ENCODE measurements at regions not wholly inside any gene's neighbourhood (a gene's known extent, or its start where the extent isn't known, plus 50 kb on each side); places are given as distances from the start of the nearest gene placed in this dataset.

GRCh38 chr2:215854008-215854407 lies 159.3 kb downstream of the MREG start:
- TF ChIP-seq POLR2AphosphoS5 (IDR thresholded peaks at IDR 0.05) (no peak), TAF1 (IDR thresholded peaks at IDR 0.05; ENCODE audit: low read depth) (no peak), RAD21 (conservative IDR thresholded peaks at IDR 0.05) (no peak), EP300 (conservative IDR thresholded peaks at IDR 0.05; ENCODE audit: poor library complexity, severe bottlenecking) (no peak)
- TF ChIP-seq, protein P1, sequence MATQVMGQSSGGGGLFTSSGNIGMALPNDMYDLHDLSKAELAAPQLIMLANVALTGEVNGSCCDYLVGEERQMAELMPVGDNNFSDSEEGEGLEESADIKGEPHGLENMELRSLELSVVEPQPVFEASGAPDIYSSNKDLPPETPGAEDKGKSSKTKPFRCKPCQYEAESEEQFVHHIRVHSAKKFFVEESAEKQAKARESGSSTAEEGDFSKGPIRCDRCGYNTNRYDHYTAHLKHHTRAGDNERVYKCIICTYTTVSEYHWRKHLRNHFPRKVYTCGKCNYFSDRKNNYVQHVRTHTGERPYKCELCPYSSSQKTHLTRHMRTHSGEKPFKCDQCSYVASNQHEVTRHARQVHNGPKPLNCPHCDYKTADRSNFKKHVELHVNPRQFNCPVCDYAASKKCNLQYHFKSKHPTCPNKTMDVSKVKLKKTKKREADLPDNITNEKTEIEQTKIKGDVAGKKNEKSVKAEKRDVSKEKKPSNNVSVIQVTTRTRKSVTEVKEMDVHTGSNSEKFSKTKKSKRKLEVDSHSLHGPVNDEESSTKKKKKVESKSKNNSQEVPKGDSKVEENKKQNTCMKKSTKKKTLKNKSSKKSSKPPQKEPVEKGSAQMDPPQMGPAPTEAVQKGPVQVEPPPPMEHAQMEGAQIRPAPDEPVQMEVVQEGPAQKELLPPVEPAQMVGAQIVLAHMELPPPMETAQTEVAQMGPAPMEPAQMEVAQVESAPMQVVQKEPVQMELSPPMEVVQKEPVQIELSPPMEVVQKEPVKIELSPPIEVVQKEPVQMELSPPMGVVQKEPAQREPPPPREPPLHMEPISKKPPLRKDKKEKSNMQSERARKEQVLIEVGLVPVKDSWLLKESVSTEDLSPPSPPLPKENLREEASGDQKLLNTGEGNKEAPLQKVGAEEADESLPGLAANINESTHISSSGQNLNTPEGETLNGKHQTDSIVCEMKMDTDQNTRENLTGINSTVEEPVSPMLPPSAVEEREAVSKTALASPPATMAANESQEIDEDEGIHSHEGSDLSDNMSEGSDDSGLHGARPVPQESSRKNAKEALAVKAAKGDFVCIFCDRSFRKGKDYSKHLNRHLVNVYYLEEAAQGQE (IDR thresholded peaks at IDR 0.05; ENCODE audit: borderline replicate concordance), result no peak
- peaks cover 3% of the 10 kb centered on the region for H3K9me3 ChIP-seq (ENCODE audit: low read length)
- H3K36me3 ChIP-seq (ENCODE audit: insufficient read depth, low read length), result no peaks in the 10 kb centered on the region
- no peaks in the 10 kb centered on the region for H4K20me1 ChIP-seq (ENCODE audit: insufficient read depth)
- H3K4me3 ChIP-seq (ENCODE audit: low read length), result no peak overlapping the region
- H3F3A ChIP-seq (ENCODE audit: insufficient read depth, low read length, poor library complexity, severe bottlenecking), result no peaks in the 10 kb centered on the region
- no peaks in the 10 kb centered on the region for H3K27me3 ChIP-seq (ENCODE audit: insufficient read depth, low read depth, low read length)
- no peaks in the 10 kb centered on the region for H3K9me2 ChIP-seq (ENCODE audit: insufficient read depth, low read length)
- no peak overlapping the region for H2AFZ ChIP-seq (ENCODE audit: low read depth, low read length)
- no peak overlapping the region for H3K9ac ChIP-seq (ENCODE audit: low read length)
- no peaks in the 10 kb centered on the region for H3K79me2 ChIP-seq (replicated peaks; ENCODE audit: insufficient read depth, low read length)
- H3K27ac ChIP-seq (ENCODE audit: low read length), result no peak overlapping the region
- H3K4me2 ChIP-seq (ENCODE audit: low read length), result no peak overlapping the region

DNA sequence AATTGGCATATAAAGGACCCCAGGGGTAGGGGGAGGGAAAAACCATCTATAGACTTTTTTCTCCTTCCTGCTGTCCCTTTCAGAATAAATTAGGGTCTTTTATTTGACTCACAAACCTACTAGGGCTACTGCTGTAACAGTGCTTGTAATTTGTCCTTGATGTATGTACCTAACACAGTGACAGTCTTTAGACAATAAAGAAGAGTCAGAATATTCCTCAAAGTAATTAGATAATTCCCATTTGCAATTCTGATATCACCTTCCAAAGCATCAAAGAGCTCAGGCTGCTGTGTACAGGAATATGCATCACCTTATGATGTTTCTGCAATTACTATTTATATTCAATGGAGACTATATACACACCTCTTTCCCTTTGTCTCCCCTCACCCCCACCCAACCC lies 161.7 kb downstream of the MREG start:
- no peaks in the 10 kb centered on the region for H3K36me3 ChIP-seq (ENCODE audit: insufficient read depth, low read length)
- no peak overlapping the region for H3K9ac ChIP-seq (ENCODE audit: low read length)
- no peak overlapping the region for H3K27ac ChIP-seq (ENCODE audit: low read length)
- H2AFZ ChIP-seq (ENCODE audit: low read depth, low read length), result no peak overlapping the region
- H3K4me2 ChIP-seq (ENCODE audit: low read length), result no peak overlapping the region
- peaks cover 3% of the 10 kb centered on the region for H3K9me3 ChIP-seq (ENCODE audit: low read length)
- H3K79me2 ChIP-seq (replicated peaks; ENCODE audit: insufficient read depth, low read length), result no peaks in the 10 kb centered on the region
- H3K4me3 ChIP-seq (ENCODE audit: low read length), result no peak overlapping the region
- no peaks in the 10 kb centered on the region for H3K27me3 ChIP-seq (ENCODE audit: insufficient read depth, low read depth, low read length)
- TF ChIP-seq POLR2AphosphoS5 (IDR thresholded peaks at IDR 0.05), result no peak
- no peak for TF ChIP-seq EZH2 (IDR thresholded peaks at IDR 0.05; ENCODE audit: borderline replicate concordance, insufficient read depth, low read length, poor library complexity, severe bottlenecking)
- no peak for TF ChIP-seq CTCF (IDR thresholded peaks at IDR 0.05; ENCODE audit: poor library complexity, severe bottlenecking)
- no peak for TF ChIP-seq EP300 (conservative IDR thresholded peaks at IDR 0.05; ENCODE audit: poor library complexity, severe bottlenecking)
- no peak for TF ChIP-seq MXI1 (conservative IDR thresholded peaks at IDR 0.05; ENCODE audit: poor library complexity, severe bottlenecking)
- no peak for TF ChIP-seq RAD21 (conservative IDR thresholded peaks at IDR 0.05)
- TF ChIP-seq, protein P1 (IDR thresholded peaks at IDR 0.05; ENCODE audit: borderline replicate concordance), result no peak
- no peak for TF ChIP-seq TAF1 (IDR thresholded peaks at IDR 0.05; ENCODE audit: low read depth)
- no peak for TF ChIP-seq SMC3 (conservative IDR thresholded peaks at IDR 0.05; ENCODE audit: poor library complexity)
- H3K9me2 ChIP-seq (ENCODE audit: insufficient read depth, low read length), result no peaks in the 10 kb centered on the region
- no peaks in the 10 kb centered on the region for H3F3A ChIP-seq (ENCODE audit: insufficient read depth, low read length, poor library complexity, severe bottlenecking)
- H4K20me1 ChIP-seq (ENCODE audit: insufficient read depth), result no peaks in the 10 kb centered on the region

Measured in neural cell (in vitro differentiated cells).